ENCODE measurements at regions not wholly inside any gene's neighbourhood (a gene's known extent, or its start where the extent isn't known, plus 50 kb on each side); places are given as distances from the start of the nearest gene placed in this dataset.

DNA sequence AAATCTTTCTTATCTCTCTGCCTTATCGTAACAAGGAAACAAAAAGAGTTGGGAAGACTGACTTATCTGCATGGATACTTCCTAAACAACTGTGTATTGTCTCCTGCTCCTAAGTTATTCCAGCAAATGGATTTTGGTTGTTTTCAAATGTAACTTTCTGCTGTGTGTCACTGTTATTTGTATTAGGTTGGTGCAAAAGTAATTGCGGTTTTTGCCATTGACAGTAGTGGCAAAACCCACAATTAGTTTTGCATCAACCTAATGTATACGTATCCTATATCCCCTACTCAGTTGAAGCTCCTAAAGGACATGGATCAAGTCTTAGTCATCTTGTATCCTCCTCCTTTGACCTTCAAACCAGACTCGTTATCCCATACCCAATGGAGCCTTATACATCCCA lies 263.4 kb upstream of the GPR101 start:
- TF ChIP-seq CTCF (optimal IDR thresholded peaks at IDR 0.05 in 1 of 3, IDR thresholded peaks at IDR 0.05 in 1 of 3, conservative IDR thresholded peaks at IDR 0.05 in 1 of 3; ENCODE audit: extremely low read depth in 1 of 3, insufficient read depth in 2 of 3, low read length in 3 of 3) (no peak), EZH2 (IDR thresholded peaks at IDR 0.05; ENCODE audit: low read length) (no peak)

Measured in keratinocyte (primary cell).